Skeletal muscle satellite cell (primary cell): ENCODE measurements at regions not wholly inside any gene's neighbourhood (a gene's known extent, or its start where the extent isn't known, plus 50 kb on each side); places are given as distances from the start of the nearest gene placed in this dataset.

Experiments
- H3K27me3 ChIP-seq: 2 replicates; pipeline ENCODE4 v1.7.0; 2013; ENCODE audit warnings: low read length; ENCODE audit not compliant: control insufficient read depth, insufficient read depth
- H3K36me3 ChIP-seq: 2 replicates; pipeline ENCODE4 v1.7.0; 2013; ENCODE audit warnings: mild to moderate bottlenecking, control low read depth, low read length; ENCODE audit not compliant: insufficient read depth
- H3K4me1 ChIP-seq: 2 replicates; pipeline ENCODE4 v1.7.0; 2013; ENCODE audit warnings: low read length; ENCODE audit not compliant: control insufficient read depth, insufficient read depth
- H3K4me2 ChIP-seq: 2 replicates; pipeline ENCODE4 v1.7.0; 2013; ENCODE audit warnings: mild to moderate bottlenecking, low read length
- H3K4me3 ChIP-seq: 2 replicates; pipeline ENCODE4 v1.7.0; 2013; ENCODE audit warnings: low read length
- H3K9ac ChIP-seq: 2 replicates; pipeline ENCODE4 v1.7.0; 2013; ENCODE audit warnings: mild to moderate bottlenecking, low read depth, low read length, moderate library complexity
- H3K9me3 ChIP-seq: replicated peaks from 2 replicates; pipeline ENCODE4 v1.7.0; 2013; ENCODE audit warnings: mild to moderate bottlenecking, control low read depth, low read length

GRCh38 chr3:105022813-105023212 is 343.9 kb upstream of the ALCAM start:
- H3K36me3 ChIP-seq = no peaks in the 10 kb centered on the region
- H3K9ac ChIP-seq = no peak overlapping the region
- H3K9me3 ChIP-seq = no peaks in the 10 kb centered on the region
- no peaks in the 10 kb centered on the region for H3K4me1 ChIP-seq
- H3K4me3 ChIP-seq = no peak overlapping the region
- no peak overlapping the region for H3K4me2 ChIP-seq
- no peaks in the 10 kb centered on the region for H3K27me3 ChIP-seq

GRCh38 chr3:105030211-105030610 is 336.5 kb upstream of the ALCAM start:
- Histone ChIP-seq H3K4me3 (no peak overlapping the region), H3K9ac (no peak overlapping the region), H3K36me3 (no peaks in the 10 kb centered on the region), H3K4me1 (no peaks in the 10 kb centered on the region), H3K9me3 (no peaks in the 10 kb centered on the region), H3K4me2 (no peak overlapping the region), H3K27me3 (no peaks in the 10 kb centered on the region)

- Histone ChIP-seq H3K36me3 (no peaks in the 10 kb centered on the region), H3K4me3 (no peak overlapping the region), H3K27me3 (no peaks in the 10 kb centered on the region), H3K9me3 (no peaks in the 10 kb centered on the region), H3K9ac (no peak overlapping the region), H3K4me1 (no peaks in the 10 kb centered on the region), H3K4me2 (no peak overlapping the region)
Observed at GRCh38 chr3:105032541-105032940, 334.2 kb upstream of the ALCAM start.

GRCh38 chr3:105033081-105033480 is 333.6 kb upstream of the ALCAM start:
- Histone ChIP-seq H3K4me2 (no peak overlapping the region), H3K9ac (no peak overlapping the region), H3K27me3 (no peaks in the 10 kb centered on the region), H3K4me3 (no peak overlapping the region), H3K4me1 (no peaks in the 10 kb centered on the region), H3K36me3 (no peaks in the 10 kb centered on the region), H3K9me3 (no peaks in the 10 kb centered on the region)

GRCh38 chr3:105039004-105039403 is 327.7 kb upstream of the ALCAM start:
- H3K4me1 ChIP-seq = no peaks in the 10 kb centered on the region
- no peaks in the 10 kb centered on the region for H3K9me3 ChIP-seq
- no peak overlapping the region for H3K4me2 ChIP-seq
- H3K36me3 ChIP-seq = no peaks in the 10 kb centered on the region
- H3K9ac ChIP-seq = no peak overlapping the region
- no peak overlapping the region for H3K4me3 ChIP-seq
- H3K27me3 ChIP-seq = no peaks in the 10 kb centered on the region

GRCh38 chr3:105040026-105040622 is 326.6 kb upstream of the ALCAM start:
- Histone ChIP-seq H3K36me3 (no peaks in the 10 kb centered on the region), H3K4me2 (no peak overlapping the region), H3K4me3 (no peak overlapping the region), H3K9me3 (no peaks in the 10 kb centered on the region), H3K27me3 (no peaks in the 10 kb centered on the region), H3K4me1 (no peaks in the 10 kb centered on the region), H3K9ac (no peak overlapping the region)

GRCh38 chr3:105042586-105042985 is 324.1 kb upstream of the ALCAM start:
- Histone ChIP-seq H3K4me3 (no peak overlapping the region), H3K9me3 (no peaks in the 10 kb centered on the region), H3K4me1 (no peaks in the 10 kb centered on the region), H3K27me3 (no peaks in the 10 kb centered on the region), H3K36me3 (no peaks in the 10 kb centered on the region), H3K9ac (no peak overlapping the region), H3K4me2 (no peak overlapping the region)

- Histone ChIP-seq H3K4me1 (no peaks in the 10 kb centered on the region), H3K36me3 (no peaks in the 10 kb centered on the region), H3K27me3 (no peaks in the 10 kb centered on the region), H3K9me3 (no peaks in the 10 kb centered on the region), H3K4me2 (no peak overlapping the region), H3K4me3 (no peak overlapping the region), H3K9ac (no peak overlapping the region)
Observed at GRCh38 chr3:105051111-105051510, 315.6 kb upstream of the ALCAM start.

- Histone ChIP-seq H3K27me3 (no peaks in the 10 kb centered on the region), H3K4me2 (no peak overlapping the region), H3K36me3 (no peaks in the 10 kb centered on the region), H3K9ac (no peak overlapping the region), H3K4me3 (no peak overlapping the region), H3K9me3 (no peaks in the 10 kb centered on the region), H3K4me1 (no peaks in the 10 kb centered on the region)
Observed at GRCh38 chr3:105051972-105052371, 314.7 kb upstream of the ALCAM start.

GRCh38 chr3:105062853-105063252 is 303.9 kb upstream of the ALCAM start:
- no peak overlapping the region for H3K4me2 ChIP-seq
- no peaks in the 10 kb centered on the region for H3K9me3 ChIP-seq
- H3K4me3 ChIP-seq = no peak overlapping the region
- H3K27me3 ChIP-seq = no peaks in the 10 kb centered on the region
- H3K36me3 ChIP-seq = no peaks in the 10 kb centered on the region
- no peak overlapping the region for H3K9ac ChIP-seq
- no peaks in the 10 kb centered on the region for H3K4me1 ChIP-seq

GRCh38 chr3:105065895-105066839 is 300.5 kb upstream of the ALCAM start:
- Histone ChIP-seq H3K27me3 (no peaks in the 10 kb centered on the region), H3K4me1 (no peaks in the 10 kb centered on the region), H3K4me3 (no peak overlapping the region), H3K4me2 (no peak overlapping the region), H3K9me3 (no peaks in the 10 kb centered on the region), H3K9ac (no peak overlapping the region), H3K36me3 (no peaks in the 10 kb centered on the region)

- Histone ChIP-seq H3K27me3 (no peaks in the 10 kb centered on the region), H3K4me2 (no peak overlapping the region), H3K9me3 (no peaks in the 10 kb centered on the region), H3K4me1 (no peaks in the 10 kb centered on the region), H3K4me3 (no peak overlapping the region), H3K36me3 (no peaks in the 10 kb centered on the region), H3K9ac (no peak overlapping the region)
Observed at GRCh38 chr3:105067361-105067760, 299.3 kb upstream of the ALCAM start.
